ENCODE measurements at regions not wholly inside any gene's neighbourhood (a gene's known extent, or its start where the extent isn't known, plus 50 kb on each side); places are given as distances from the start of the nearest gene placed in this dataset.

DNA sequence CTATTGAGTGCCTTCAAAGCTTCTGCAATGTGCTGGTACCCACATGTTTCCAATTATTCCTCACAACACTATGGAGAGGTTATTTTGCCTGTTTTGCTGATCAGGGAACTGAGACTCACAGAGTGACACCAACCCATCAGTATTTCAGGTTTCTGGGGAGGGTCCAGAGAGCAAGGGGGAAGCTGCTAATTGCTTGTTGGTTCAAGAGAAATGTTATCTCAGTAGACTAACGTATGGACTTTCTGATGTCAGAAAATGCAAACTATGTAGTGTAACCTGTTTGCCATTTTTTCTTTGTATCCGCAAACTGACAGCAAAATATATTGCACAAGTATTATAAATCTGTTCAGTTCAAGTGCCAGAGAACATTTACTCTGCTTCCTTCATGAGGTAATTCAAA is 108.3 kb upstream of the MSX2 start:
- Histone ChIP-seq H3K9me3 (ENCODE audit: control insufficient read depth, insufficient read depth, low read depth, low read length) (no peaks in the 10 kb centered on the region), H4K20me1 (ENCODE audit: control insufficient read depth, extremely low read depth, insufficient read depth, low read length) (no peaks in the 10 kb centered on the region), H2AFZ (ENCODE audit: low read length) (no peak overlapping the region), H3K4me3 (replicated peaks in 1 of 4; ENCODE audit: control extremely low read depth in 1 of 4, insufficient read depth in 1 of 4, low read depth in 3 of 4, low read length in 4 of 4) (no peak overlapping the region), H3K4me2 (ENCODE audit: extremely low read depth, insufficient read depth, low read length) (no peak overlapping the region), H3K36me3 (ENCODE audit: control insufficient read depth, insufficient read depth, low read length) (no peaks in the 10 kb centered on the region), H3K4me1 (ENCODE audit: control insufficient read depth, extremely low read depth, insufficient read depth, low read length) (no peaks in the 10 kb centered on the region), H3K27me3 (ENCODE audit: control insufficient read depth, insufficient read depth, low read length) (no peaks in the 10 kb centered on the region), H3K9ac (ENCODE audit: insufficient read depth, low read length) (no peak overlapping the region), H3K79me2 (ENCODE audit: control insufficient read depth, insufficient read depth, low read length) (no peaks in the 10 kb centered on the region), H3K27ac (ENCODE audit: insufficient read depth, low read length) (no peak overlapping the region)
- TF ChIP-seq, protein P1, sequence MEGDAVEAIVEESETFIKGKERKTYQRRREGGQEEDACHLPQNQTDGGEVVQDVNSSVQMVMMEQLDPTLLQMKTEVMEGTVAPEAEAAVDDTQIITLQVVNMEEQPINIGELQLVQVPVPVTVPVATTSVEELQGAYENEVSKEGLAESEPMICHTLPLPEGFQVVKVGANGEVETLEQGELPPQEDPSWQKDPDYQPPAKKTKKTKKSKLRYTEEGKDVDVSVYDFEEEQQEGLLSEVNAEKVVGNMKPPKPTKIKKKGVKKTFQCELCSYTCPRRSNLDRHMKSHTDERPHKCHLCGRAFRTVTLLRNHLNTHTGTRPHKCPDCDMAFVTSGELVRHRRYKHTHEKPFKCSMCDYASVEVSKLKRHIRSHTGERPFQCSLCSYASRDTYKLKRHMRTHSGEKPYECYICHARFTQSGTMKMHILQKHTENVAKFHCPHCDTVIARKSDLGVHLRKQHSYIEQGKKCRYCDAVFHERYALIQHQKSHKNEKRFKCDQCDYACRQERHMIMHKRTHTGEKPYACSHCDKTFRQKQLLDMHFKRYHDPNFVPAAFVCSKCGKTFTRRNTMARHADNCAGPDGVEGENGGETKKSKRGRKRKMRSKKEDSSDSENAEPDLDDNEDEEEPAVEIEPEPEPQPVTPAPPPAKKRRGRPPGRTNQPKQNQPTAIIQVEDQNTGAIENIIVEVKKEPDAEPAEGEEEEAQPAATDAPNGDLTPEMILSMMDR (conservative IDR thresholded peaks at IDR 0.05 in 1 of 2, IDR thresholded peaks at IDR 0.05 in 1 of 2; ENCODE audit: low read depth in 1 of 2, low read length in 2 of 2): no peak
- TF ChIP-seq EZH2 (IDR thresholded peaks at IDR 0.05; ENCODE audit: low read length, missing control alignments): no peak
- no peak for DNase-seq (ENCODE audit: low read depth in 2 of 2)

DNA sequence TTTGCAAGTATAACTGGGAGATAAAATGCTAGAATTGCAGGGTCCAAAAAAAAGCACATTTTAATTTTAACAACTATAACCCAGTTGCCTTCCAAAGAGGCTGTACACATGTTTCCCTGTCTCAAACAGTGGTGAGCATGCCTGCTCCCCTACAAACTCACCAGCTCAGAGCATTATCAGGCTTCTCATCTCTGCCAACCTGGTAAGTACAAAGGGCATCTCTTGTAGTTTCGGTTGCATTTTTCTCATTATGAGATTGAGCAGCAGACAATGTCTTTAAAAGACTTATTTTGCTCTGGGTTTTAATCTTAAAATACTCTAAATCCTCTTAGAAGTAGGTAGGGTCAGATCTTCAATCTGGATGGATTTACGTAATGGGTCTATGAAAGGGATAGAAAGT is 107.1 kb upstream of the MSX2 start:
- no peaks in the 10 kb centered on the region for H3K4me1 ChIP-seq (ENCODE audit: control insufficient read depth, extremely low read depth, insufficient read depth, low read length)
- no peak for DNase-seq (ENCODE audit: low read depth in 2 of 2)
- TF ChIP-seq, protein P1 (conservative IDR thresholded peaks at IDR 0.05 in 1 of 2, IDR thresholded peaks at IDR 0.05 in 1 of 2; ENCODE audit: low read depth in 1 of 2, low read length in 2 of 2): no peak
- TF ChIP-seq EZH2 (IDR thresholded peaks at IDR 0.05; ENCODE audit: low read length, missing control alignments): no peak
- no peaks in the 10 kb centered on the region for H3K9me3 ChIP-seq (ENCODE audit: control insufficient read depth, insufficient read depth, low read depth, low read length)
- H3K79me2 ChIP-seq (ENCODE audit: control insufficient read depth, insufficient read depth, low read length): no peaks in the 10 kb centered on the region
- H3K9ac ChIP-seq (ENCODE audit: insufficient read depth, low read length): no peak overlapping the region
- H3K4me2 ChIP-seq (ENCODE audit: extremely low read depth, insufficient read depth, low read length): no peak overlapping the region
- H3K4me3 ChIP-seq (replicated peaks in 1 of 4; ENCODE audit: control extremely low read depth in 1 of 4, insufficient read depth in 1 of 4, low read depth in 3 of 4, low read length in 4 of 4): no peak overlapping the region
- no peak overlapping the region for H3K27ac ChIP-seq (ENCODE audit: insufficient read depth, low read length)
- H4K20me1 ChIP-seq (ENCODE audit: control insufficient read depth, extremely low read depth, insufficient read depth, low read length): no peaks in the 10 kb centered on the region
- no peaks in the 10 kb centered on the region for H3K36me3 ChIP-seq (ENCODE audit: control insufficient read depth, insufficient read depth, low read length)
- H3K27me3 ChIP-seq (ENCODE audit: control insufficient read depth, insufficient read depth, low read length): no peaks in the 10 kb centered on the region
- H2AFZ ChIP-seq (ENCODE audit: low read length): no peak overlapping the region

DNA sequence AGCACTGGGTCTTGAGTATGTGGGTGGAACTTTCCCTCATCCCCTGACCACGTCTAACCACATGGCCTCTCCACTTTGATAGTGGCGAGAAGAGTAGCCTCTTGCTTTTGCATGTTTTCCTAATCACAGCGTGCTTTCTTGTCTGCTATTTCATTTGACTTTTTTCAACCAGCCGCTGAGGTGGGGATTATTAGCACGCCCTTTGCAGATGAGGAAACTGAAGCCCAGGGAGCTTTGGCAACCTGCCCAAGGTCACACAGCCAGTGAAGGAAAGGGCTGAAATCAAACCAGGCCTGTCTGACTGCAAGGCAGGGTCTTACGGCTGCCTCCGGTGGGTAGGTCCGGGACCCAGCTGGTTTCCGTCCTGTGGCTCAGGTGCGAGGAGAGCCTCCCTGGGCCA is 106.5 kb upstream of the MSX2 start:
- no peak overlapping the region for H2AFZ ChIP-seq (ENCODE audit: low read length)
- H3K4me2 ChIP-seq (ENCODE audit: extremely low read depth, insufficient read depth, low read length): no peak overlapping the region
- H3K79me2 ChIP-seq (ENCODE audit: control insufficient read depth, insufficient read depth, low read length): no peaks in the 10 kb centered on the region
- no peak overlapping the region for H3K27ac ChIP-seq (ENCODE audit: insufficient read depth, low read length)
- TF ChIP-seq, protein P1 (conservative IDR thresholded peaks at IDR 0.05 in 1 of 2, IDR thresholded peaks at IDR 0.05 in 1 of 2; ENCODE audit: low read depth in 1 of 2, low read length in 2 of 2): no peak
- TF ChIP-seq EZH2 (IDR thresholded peaks at IDR 0.05; ENCODE audit: low read length, missing control alignments): no peak
- H3K27me3 ChIP-seq (ENCODE audit: control insufficient read depth, insufficient read depth, low read length): no peaks in the 10 kb centered on the region
- no peaks in the 10 kb centered on the region for H3K9me3 ChIP-seq (ENCODE audit: control insufficient read depth, insufficient read depth, low read depth, low read length)
- no peaks in the 10 kb centered on the region for H4K20me1 ChIP-seq (ENCODE audit: control insufficient read depth, extremely low read depth, insufficient read depth, low read length)
- no peaks in the 10 kb centered on the region for H3K4me1 ChIP-seq (ENCODE audit: control insufficient read depth, extremely low read depth, insufficient read depth, low read length)
- H3K9ac ChIP-seq (ENCODE audit: insufficient read depth, low read length): no peak overlapping the region
- no peaks in the 10 kb centered on the region for H3K36me3 ChIP-seq (ENCODE audit: control insufficient read depth, insufficient read depth, low read length)
- no peak overlapping the region for H3K4me3 ChIP-seq (replicated peaks in 1 of 4; ENCODE audit: control extremely low read depth in 1 of 4, insufficient read depth in 1 of 4, low read depth in 3 of 4, low read length in 4 of 4)
- no peak for DNase-seq (ENCODE audit: low read depth in 2 of 2)
